NCI-H748 (cell line): ENCODE measurements at regions not wholly inside any gene's neighbourhood (a gene's known extent, or its start where the extent isn't known, plus 50 kb on each side); places are given as distances from the start of the nearest gene placed in this dataset.

Source experiments
- DNase-seq: peaks from one replicate; lab custom pipeline; 2025; ENCODE audit not compliant: unreplicated experiment; lab: John Stamatoyannopoulos, UW

GRCh38 chr5:29379619-29380018, 1813.9 kb upstream of the CDH6 start:
- DNase-seq: no peak

DNA sequence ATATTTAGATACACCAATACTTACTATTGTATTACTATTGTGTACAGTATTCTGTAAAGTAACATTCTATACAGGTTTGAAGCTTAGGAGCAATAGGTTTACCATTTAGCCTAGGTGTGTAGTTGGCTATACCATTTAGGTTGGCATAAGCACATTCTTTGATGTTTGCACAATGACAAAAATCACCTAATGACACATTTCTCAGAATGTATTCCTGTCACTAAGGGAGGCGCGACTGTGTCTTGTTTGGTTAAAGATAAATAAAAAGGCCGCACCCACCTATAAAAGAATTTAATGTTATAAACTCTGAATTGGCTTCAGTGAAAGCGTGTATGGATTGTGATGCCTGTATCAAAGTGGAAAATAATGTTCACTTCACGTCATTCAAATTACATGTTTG, 1815.4 kb upstream of the CDH6 start:
- peak; percentile 54 for DNase-seq

GRCh38 chr5:29370248-29370647, 1823.2 kb upstream of the CDH6 start:
- DNase-seq: no peak

DNA sequence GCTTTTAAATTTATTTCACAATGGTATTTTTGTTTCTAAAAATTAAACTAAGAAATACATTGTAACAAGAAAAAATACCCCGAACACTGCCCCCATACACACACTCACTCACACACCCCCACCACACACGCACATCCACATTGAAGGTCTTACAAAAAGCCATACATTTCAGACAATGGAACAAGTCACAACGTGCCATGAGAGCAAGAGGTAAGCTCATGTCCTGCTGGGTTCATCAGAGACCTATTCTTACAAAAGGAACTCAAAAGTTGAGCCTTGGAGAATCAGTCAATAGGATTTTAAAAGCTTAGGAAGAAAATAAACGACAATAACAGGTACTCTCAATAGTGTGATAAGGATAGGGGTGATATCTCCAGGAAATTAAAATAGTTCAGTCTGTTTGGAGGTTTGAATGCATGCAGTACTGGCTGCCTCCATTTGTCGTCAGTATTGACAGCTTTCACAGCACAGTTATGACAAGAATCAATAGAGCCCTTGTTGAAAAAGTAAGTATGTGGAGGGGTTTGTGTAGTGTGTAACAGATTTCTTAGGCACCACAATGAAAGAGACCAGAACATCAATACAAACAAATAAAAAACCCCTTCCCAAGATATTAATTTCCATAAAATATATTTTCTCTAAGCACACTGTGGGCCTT, 1826.2 kb upstream of the CDH6 start:
- DNase-seq: peak; percentile 42

DNA sequence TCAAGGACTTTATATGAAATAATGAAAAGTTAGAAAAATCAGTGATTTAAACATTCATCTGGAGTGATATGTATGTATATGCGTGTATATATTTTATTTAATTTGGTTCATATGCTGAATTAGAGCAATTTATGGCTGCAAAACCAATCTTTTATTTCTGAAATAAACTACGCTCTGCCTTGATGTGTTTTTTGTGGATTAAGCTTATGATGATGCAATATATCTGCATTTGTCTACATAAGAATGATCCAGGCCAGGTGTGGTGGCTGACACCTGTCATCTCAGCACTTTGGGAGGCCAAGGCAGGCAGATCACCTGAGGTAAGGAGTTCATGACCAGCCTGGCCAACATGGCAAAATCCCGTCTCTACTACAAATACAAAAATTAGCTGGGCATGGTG, 1842.3 kb upstream of the CDH6 start:
- DNase-seq: no peak

DNA sequence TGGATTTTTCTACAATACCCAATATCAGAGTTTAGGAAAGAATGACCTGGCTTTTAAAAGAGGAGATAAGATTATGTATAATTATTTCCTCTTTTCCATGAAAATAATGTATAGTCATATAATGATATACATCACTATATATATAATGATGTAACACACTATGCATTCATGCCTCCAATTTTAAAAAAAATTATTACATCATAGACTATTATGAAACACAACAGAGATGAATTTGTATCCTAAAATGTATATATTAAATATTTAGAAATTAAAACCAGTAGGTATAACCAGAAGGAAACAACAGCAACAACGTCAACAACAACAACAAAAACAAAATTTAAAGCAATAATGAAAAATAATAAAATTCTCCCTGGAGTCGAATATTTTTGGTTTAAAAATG, 1856.5 kb upstream of the CDH6 start:
- no peak for DNase-seq

DNA sequence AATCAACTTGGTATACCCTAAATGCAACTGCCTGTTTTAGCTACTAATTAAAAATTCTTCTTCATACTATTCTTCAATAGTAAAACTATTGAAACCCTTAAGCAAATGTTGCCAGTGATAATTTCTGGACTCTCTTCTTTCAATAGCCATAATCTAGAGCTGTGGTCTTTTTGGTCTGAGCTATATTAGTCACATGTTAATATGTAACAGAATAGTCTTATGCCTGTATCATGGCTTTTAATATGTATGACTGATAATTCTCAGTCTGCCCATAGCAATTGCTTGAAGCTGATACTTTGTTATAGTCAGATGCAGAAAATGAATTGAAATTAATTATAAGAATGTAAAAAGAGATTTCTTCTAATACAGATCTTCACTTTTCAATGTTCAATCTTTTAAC, 1871.9 kb upstream of the CDH6 start:
- DNase-seq: no peak

DNA sequence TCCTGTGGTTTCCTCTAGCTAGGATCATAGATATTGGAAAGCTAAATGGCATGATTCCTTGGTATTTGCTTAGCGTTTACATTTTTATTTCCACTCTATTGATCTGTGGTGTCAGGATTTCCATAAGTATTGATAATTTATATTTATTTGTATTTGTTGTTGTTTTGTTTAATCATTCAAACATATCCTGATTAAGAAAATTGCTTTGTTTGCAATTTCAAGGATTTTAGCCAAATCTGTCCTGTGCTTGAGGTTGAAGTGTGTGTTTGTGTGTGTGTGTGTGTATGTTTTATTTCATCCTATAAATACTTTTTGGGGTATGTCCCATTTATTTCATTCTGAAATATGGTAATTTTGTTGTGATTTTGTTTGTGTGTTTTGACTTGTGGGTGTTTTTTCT, 1884.1 kb upstream of the CDH6 start:
- DNase-seq: no peak

GRCh38 chr5:29307478-29307877, 1886.0 kb upstream of the CDH6 start:
- DNase-seq: no peak

DNA sequence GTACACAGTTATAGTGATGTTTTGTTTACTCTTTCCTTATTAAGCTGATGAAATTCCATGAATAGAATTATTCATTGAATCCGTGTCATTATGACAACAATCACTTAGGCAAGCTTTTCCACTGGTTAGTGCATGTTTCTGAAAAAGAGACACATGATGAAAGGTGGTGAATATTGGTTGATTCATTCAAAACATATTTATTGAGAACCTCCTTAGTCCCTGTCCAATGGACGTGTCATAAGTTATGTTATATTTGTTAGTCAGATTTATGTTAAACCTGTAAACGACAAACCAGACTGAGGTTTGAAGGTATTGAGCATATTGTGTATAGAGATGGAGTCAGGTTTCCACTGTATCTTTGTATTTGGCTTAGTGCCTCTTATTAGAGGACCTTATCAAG, 1888.9 kb upstream of the CDH6 start:
- DNase-seq: no peak

DNA sequence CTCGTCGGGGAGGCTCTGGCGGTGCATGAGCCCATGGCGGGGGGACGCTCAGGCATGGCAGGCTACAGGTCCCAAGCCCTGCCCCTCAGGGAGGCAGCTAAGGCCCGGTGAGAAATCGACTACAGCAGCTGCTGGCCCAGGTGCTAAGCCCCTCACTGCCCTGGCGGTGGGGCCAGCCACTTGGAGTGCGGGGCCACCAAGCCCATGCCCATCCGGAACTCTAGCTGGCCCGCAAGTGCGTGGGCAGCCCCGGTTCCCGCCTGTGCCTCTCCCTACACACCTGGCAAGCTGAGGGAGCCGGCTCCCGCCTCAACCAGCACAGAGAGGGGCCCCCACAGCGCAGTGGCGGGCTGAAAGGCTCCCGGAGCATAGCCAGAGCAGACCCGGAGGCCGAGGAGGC, 1896.9 kb upstream of the CDH6 start:
- DNase-seq: no peak

- no peak for DNase-seq
These were observed 1915.8 kb upstream of the CDH6 start for GRCh38 chr5:29277642-29278041.

GRCh38 chr5:29276371-29276770, 1917.1 kb upstream of the CDH6 start:
- no peak for DNase-seq

GRCh38 chr5:29263915-29264351, 1929.6 kb upstream of the CDH6 start:
- no peak for DNase-seq

DNA sequence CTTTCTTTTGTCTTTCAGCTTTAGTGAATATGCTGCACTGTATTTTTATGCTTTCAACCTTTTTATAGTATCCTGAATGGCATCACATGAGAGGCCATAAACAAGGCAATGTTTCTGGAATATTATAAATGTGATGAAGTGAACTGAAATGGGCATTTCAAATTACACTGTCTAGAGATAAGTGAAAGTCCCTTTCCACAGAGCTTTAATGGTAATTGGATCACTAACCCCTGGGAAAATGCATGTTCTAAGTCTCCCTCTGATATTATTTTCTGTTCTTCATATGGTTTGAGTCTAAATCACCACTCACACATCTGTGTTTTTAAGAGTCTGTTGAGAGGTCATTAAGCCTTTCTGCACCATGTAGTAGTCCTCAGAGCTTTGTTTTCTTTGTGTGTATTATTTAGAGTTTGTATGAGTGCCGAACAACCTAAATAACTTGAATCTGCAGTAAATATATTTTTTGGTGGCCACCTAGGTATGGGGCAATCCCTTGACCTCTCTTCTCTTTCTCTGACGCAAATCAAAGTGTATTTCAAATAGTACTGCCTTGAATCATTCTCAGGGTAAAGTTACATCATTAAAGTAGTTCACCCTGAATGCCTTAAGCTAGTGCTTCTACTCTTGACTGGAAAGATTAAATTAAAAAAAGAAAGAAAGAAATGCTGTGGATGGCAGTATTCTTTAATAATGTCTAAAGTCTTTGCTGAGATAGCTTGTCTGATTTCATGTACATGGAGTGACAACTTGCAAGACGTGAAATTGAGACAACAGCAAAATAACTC, 1931.0 kb upstream of the CDH6 start:
- DNase-seq: no peak

DNA sequence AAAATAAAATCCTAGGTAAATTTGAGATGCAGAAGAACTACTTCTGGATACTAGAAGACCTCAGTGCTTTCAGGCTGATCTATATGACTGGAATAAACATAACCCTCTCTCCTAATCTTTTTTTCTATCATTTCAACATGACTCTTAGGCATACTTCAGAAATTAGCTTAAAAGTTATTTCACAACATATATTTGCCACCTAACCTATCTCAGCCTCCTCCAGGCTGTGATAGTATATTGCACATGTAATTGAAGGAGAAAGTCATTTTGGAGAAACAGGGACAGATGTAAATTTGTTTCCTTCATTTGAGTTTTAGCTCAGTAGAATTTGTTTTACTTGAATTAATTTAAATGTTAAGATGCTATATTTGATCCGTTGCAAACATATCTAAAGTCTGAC, 1932.3 kb upstream of the CDH6 start:
- DNase-seq: no peak

DNA sequence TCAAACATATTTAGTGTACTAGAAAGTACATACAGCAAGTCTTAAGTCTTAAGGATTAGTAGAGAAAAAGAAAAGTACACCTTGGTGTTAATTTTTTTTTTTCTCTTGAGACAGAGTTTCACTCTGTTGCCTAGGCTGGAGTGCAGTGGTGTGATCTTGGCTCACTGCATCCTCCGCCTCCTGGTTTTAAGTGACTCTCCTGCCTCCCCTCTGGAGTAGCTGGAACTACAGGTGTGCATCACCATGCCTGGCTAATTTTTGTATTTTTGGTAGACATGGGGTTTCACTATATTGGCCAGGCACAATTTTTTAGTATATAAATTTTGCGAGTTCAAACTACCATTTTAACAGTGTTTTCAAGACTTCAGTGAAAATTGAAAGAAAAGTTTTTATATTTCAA, 1941.1 kb upstream of the CDH6 start:
- DNase-seq: no peak

- no peak for DNase-seq
These were observed 1946.0 kb upstream of the CDH6 start for GRCh38 chr5:29247346-29248028.

DNA sequence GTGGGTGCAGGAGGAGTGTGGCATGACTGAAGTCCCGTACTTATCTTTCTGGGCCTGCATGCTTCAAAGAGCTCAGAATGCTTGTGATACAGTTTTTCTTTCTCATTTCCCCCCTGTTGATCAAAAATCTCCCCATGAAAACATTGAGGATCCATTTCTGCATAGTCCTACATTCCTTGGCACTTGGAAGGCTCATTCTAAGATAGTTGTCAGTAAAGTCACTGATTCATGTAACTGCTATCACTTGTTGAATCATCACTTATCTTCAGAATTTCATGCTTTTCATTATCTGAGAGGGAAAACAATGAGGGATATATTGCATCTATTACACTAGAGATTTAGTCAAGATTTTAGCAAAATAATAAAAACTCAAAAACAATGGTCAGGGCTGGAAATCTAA, 1953.1 kb upstream of the CDH6 start:
- DNase-seq: no peak

GRCh38 chr5:29239606-29240005, 1953.9 kb upstream of the CDH6 start:
- no peak for DNase-seq

DNA sequence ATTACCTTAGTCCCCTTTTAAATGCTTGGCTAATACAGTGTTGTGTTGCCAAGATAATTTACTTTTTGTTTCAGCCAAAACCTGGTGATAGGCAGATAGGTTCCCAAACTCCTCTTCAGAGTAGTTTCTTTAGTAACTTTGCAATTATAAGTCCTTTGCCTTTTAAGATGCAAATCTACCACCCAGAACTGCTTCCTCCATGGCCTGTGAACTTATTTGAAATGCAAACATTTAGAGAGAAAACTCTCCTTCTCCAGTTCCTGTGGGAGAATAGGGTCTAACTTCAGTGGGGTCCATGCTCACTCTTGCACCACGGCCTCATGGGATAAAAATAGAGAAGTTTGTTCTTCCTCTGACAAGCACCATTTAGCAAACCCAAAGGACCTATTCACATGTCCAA, 1955.4 kb upstream of the CDH6 start:
- DNase-seq: no peak

DNA sequence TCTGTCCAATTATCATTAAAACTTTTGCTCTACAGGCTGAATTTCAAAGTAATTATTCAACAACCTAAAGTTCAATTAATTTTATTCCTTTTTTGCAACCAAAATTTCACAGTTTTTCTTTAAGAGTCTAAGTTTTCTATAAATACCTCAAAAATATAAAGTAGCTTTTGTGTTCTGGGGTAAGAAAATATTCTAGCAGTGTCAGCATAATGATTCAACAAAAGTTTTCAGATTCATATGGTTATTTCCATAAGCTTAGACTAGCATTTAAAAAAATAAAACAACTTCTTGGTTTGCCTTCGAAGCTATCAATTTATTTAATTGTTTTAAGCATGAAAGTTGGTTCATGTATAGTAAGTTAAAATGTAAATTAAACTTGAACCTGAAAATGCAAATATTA, 1962.3 kb upstream of the CDH6 start:
- no peak for DNase-seq
